HEK293 (cell line): ENCODE measurements at regions not wholly inside any gene's neighbourhood (a gene's known extent, or its start where the extent isn't known, plus 50 kb on each side); places are given as distances from the start of the nearest gene placed in this dataset.

Experiments
- CTCF ChIA-PET: fragments of 350-600 bp; formaldehyde crosslinking; extraction: SDS; loops from one replicate; lab custom pipeline; 2021; ENCODE audit warnings: antibody characterized with exemption; lab: Yijun Ruan, JAX
- POLR2A ChIA-PET: fragments of 300-600 bp; formaldehyde crosslinking; extraction: SDS; loops from one replicate; lab custom pipeline; 2020; ENCODE audit warnings: antibody characterized with exemption, inconsistent platforms; lab: Yijun Ruan, JAX
- H3K27ac ChIP-seq: fragments of 200-500 bp; sonication (Bioruptor generic); 2 replicates; pipeline ENCODE4 v1.5.1; 2014; ENCODE audit warnings: low read depth, low read length, control low read depth, inconsistent platforms; ENCODE audit errors: extremely low read depth
- H3K36me3 ChIP-seq, 2 experiments: fragments of 200-500 bp in 1 of 2; sonication (Bioruptor generic) in 1 of 2; 1 replicate in 1 of 2; 2 replicates in 1 of 2; pipeline ENCODE4 v1.5.1; 2014 to 2017; ENCODE audit warnings: inconsistent platforms in 2 of 2, low read length in 2 of 2; ENCODE audit not compliant: control insufficient read depth in 2 of 2, insufficient read depth in 1 of 2
- H3K4me1 ChIP-seq: fragments of 200-500 bp; sonication (Bioruptor generic); 2 replicates; pipeline ENCODE4 v1.5.1; 2014; ENCODE audit warnings: mild to moderate bottlenecking, low read length, inconsistent platforms; ENCODE audit not compliant: control insufficient read depth, insufficient read depth
- H3K4me3 ChIP-seq: 2 replicates; pipeline ENCODE4 v1.5.1; 2011; ENCODE audit warnings: low read depth, mild to moderate bottlenecking, control low read depth, low read length, moderate library complexity
- H3K9me3 ChIP-seq: fragments of 200-500 bp; sonication (Bioruptor generic); 2 replicates; pipeline ENCODE4 v1.5.1; 2014; ENCODE audit warnings: low read depth, low read length, inconsistent platforms; ENCODE audit not compliant: control insufficient read depth, insufficient read depth
- HOXA7 ChIP-seq: sonication (generic); formaldehyde crosslinking; IDR thresholded peaks from 2 replicates; pipeline ENCODE4 v1.8.1; 2022; ENCODE audit warnings: missing genetic modification reagents, borderline replicate concordance
- KLF7 ChIP-seq: fragments of 450-650 bp; formaldehyde crosslinking; IDR thresholded peaks from 2 replicates; pipeline ENCODE4 v1.5.1; 2016; ENCODE audit warnings: missing biosample characterization, missing genetic modification characterization, borderline replicate concordance
- RBAK ChIP-seq: fragments of 450-650 bp; formaldehyde crosslinking; IDR thresholded peaks from 2 replicates; pipeline ENCODE4 v1.5.1; 2016; ENCODE audit warnings: missing biosample characterization, missing genetic modification characterization
- SALL2 ChIP-seq: fragments of 450-650 bp; formaldehyde crosslinking; IDR thresholded peaks from 2 replicates; pipeline ENCODE4 v1.5.0; 2017; ENCODE audit warnings: missing biosample characterization, mild to moderate bottlenecking, missing genetic modification characterization, borderline replicate concordance
- SP3 ChIP-seq: fragments of 450-650 bp; formaldehyde crosslinking; IDR thresholded peaks from 2 replicates; pipeline ENCODE4 v1.5.1; 2016; ENCODE audit warnings: missing biosample characterization, missing genetic modification characterization
- TCF7L2 ChIP-seq: IDR thresholded peaks from 2 replicates; pipeline ENCODE4 v1.6.1; 2011; ENCODE audit warnings: low read depth, mild to moderate bottlenecking, inconsistent platforms, low read length, moderate library complexity, borderline replicate concordance
- ZBTB1 ChIP-seq: fragments of 450-650 bp; formaldehyde crosslinking; IDR thresholded peaks from 2 replicates; pipeline ENCODE4 v1.5.1; 2016; ENCODE audit warnings: missing biosample characterization, missing genetic modification characterization
- ZBTB7A ChIP-seq: fragments of 450-650 bp; formaldehyde crosslinking; IDR thresholded peaks from 2 replicates; pipeline ENCODE4 v1.5.1; 2016; ENCODE audit warnings: low read depth, missing biosample characterization, missing genetic modification characterization
- ZNF121 ChIP-seq: fragments of 450-650 bp; formaldehyde crosslinking; IDR thresholded peaks from 2 replicates; pipeline ENCODE4 v1.5.1; 2016; ENCODE audit warnings: missing biosample characterization, missing genetic modification characterization
- ZNF133 ChIP-seq: fragments of 450-650 bp; formaldehyde crosslinking; IDR thresholded peaks from 2 replicates; pipeline ENCODE4 v1.5.1; 2016; ENCODE audit warnings: missing biosample characterization, missing genetic modification characterization
- ZNF140 ChIP-seq: fragments of 450-650 bp; formaldehyde crosslinking; IDR thresholded peaks from 2 replicates; pipeline ENCODE4 v1.5.1; 2016; ENCODE audit warnings: missing biosample characterization, missing genetic modification characterization
- ZNF157 ChIP-seq: fragments of 450-650 bp; formaldehyde crosslinking; IDR thresholded peaks from 2 replicates; pipeline ENCODE4 v1.5.1; 2016; ENCODE audit warnings: missing biosample characterization, missing genetic modification characterization
- ZNF211 ChIP-seq: fragments of 450-650 bp; formaldehyde crosslinking; IDR thresholded peaks from 2 replicates; pipeline ENCODE4 v1.5.1; 2016; ENCODE audit warnings: low read depth, missing biosample characterization, missing genetic modification characterization
- ZNF214 ChIP-seq: fragments of 450-650 bp; formaldehyde crosslinking; IDR thresholded peaks from 2 replicates; pipeline ENCODE4 v1.5.1; 2017; ENCODE audit warnings: missing biosample characterization, mild to moderate bottlenecking, missing genetic modification characterization, borderline replicate concordance
- ZNF221 ChIP-seq: fragments of 450-650 bp; formaldehyde crosslinking; IDR thresholded peaks from 2 replicates; pipeline ENCODE4 v1.5.1; 2017; ENCODE audit warnings: missing biosample characterization, missing genetic modification characterization, borderline replicate concordance
- ZNF37A ChIP-seq: fragments of 450-650 bp; IDR thresholded peaks from 2 replicates; pipeline ENCODE4 v1.5.1; 2018; ENCODE audit warnings: missing biosample characterization, missing genetic modification characterization
- ZNF426 ChIP-seq: fragments of 450-650 bp; formaldehyde crosslinking; IDR thresholded peaks from 2 replicates; pipeline ENCODE4 v1.5.1; 2017; ENCODE audit warnings: missing biosample characterization, missing genetic modification characterization, mild to moderate bottlenecking, inconsistent platforms, moderate library complexity
- ZNF473 ChIP-seq: fragments of 450-650 bp; formaldehyde crosslinking; IDR thresholded peaks from 2 replicates; pipeline ENCODE4 v1.5.1; 2017; ENCODE audit warnings: missing biosample characterization, missing genetic modification characterization
- ZNF510 ChIP-seq: fragments of 450-650 bp; formaldehyde crosslinking; IDR thresholded peaks from 2 replicates; pipeline ENCODE4 v1.5.1; 2018; ENCODE audit warnings: mild to moderate bottlenecking, missing genetic modification characterization, missing biosample characterization; ENCODE audit not compliant: insufficient replicate concordance
- ZNF514 ChIP-seq: fragments of 450-650 bp; formaldehyde crosslinking; IDR thresholded peaks from 2 replicates; pipeline ENCODE4 v1.5.1; 2016; ENCODE audit warnings: missing biosample characterization, missing genetic modification characterization
- ZNF544 ChIP-seq: fragments of 450-650 bp; formaldehyde crosslinking; IDR thresholded peaks from 2 replicates; pipeline ENCODE4 v1.5.0; 2017; ENCODE audit warnings: missing biosample characterization, missing genetic modification characterization
- ZNF596 ChIP-seq: fragments of 450-650 bp; IDR thresholded peaks from 2 replicates; pipeline ENCODE4 v1.5.0; 2018; ENCODE audit warnings: missing biosample characterization, mild to moderate bottlenecking, missing genetic modification characterization, moderate library complexity
- ZNF624 ChIP-seq: fragments of 450-650 bp; formaldehyde crosslinking; IDR thresholded peaks from 2 replicates; pipeline ENCODE4 v1.5.1; 2017; ENCODE audit warnings: missing biosample characterization, missing genetic modification characterization
- ZNF747 ChIP-seq: fragments of 450-650 bp; formaldehyde crosslinking; IDR thresholded peaks from 2 replicates; pipeline ENCODE4 v1.5.1; 2016; ENCODE audit warnings: missing biosample characterization, missing genetic modification characterization
- ZNF76 ChIP-seq: fragments of 450-650 bp; formaldehyde crosslinking; IDR thresholded peaks from 2 replicates; pipeline ENCODE4; 2016; ENCODE audit warnings: low read depth, missing biosample characterization, missing genetic modification characterization, borderline replicate concordance
- TF ChIP-seq, protein P1 (sequence below): fragments of 450-650 bp; formaldehyde crosslinking; conservative IDR thresholded peaks from 2 replicates; pipeline ENCODE4 v1.5.1; 2016; ENCODE audit warnings: low read depth, missing biosample characterization, missing genetic modification characterization
- TF ChIP-seq, protein P2 (sequence below): fragments of 450-650 bp; formaldehyde crosslinking; IDR thresholded peaks from 2 replicates; pipeline ENCODE4 v1.5.1; 2016; ENCODE audit warnings: missing biosample characterization, missing genetic modification characterization
- TF ChIP-seq, protein P3 (sequence below): fragments of 450-650 bp; formaldehyde crosslinking; IDR thresholded peaks from 2 replicates; pipeline ENCODE4 v1.5.1; 2016; ENCODE audit warnings: missing biosample characterization, missing genetic modification characterization
- TF ChIP-seq, protein P4 (sequence below): fragments of 450-650 bp; formaldehyde crosslinking; IDR thresholded peaks from 2 replicates; pipeline ENCODE4 v1.5.1; 2016; ENCODE audit warnings: missing biosample characterization, missing genetic modification characterization

DNA sequence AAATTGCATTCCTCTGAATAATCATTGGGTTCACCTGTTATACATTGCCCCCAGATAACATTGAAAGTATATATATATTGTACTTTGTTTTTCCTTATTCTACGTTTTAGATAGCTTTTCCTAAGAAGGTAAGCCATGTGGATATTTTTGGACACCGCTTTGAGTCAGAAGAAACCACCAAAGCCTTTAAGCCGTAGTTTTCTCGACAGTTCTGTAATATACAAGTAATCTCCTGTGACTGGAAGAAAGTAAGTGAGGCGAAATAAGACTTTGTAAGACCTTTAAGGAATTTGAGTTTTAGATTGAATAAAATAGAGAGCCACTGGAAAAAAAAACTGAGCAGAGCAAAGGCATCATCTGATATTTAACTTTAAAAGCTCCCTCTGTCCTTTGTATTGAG is 1092.0 kb downstream of the DIPK2A start:
- ChIA-PET CTCF (no interaction called here), POLR2A (no interaction called here)
- TF ChIP-seq ZNF121 (tag by site-specific recombination): no peak
- TF ChIP-seq ZNF133 (tag by site-specific recombination): no peak
- TF ChIP-seq ZNF214 (tag by site-specific recombination): no peak
- TF ChIP-seq SP3 (tag by site-specific recombination): no peak
- no peak for TF ChIP-seq TCF7L2
- TF ChIP-seq ZNF514 (tag by site-specific recombination): no peak

DNA sequence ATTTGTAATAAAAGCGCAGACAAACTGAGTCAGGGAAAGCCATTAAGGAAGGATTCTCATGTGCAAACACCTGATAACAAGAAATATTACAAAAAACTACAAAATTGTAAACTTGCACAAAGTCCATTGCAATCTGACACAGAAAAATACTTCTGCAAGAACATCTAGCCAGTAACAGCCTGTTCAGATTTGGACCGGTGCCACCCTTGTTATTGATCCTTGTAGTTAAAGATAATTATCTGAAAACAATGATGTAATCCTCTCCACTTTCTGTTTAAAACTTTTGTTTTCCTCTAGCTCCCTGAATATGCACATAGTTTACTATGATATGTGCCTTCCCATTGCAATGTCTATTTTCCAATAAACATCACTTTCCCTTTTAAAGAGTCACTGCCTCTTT is 1090.2 kb downstream of the PLOD2 start:
- CTCF ChIA-PET: no interaction called here

More for the DNA sequence above, 1092.0 kb downstream of the DIPK2A start:
- H3K9me3 ChIP-seq: no peaks in the 10 kb centered on the region
- H3K27ac ChIP-seq: no peak overlapping the region
- H3K36me3 ChIP-seq: no peaks in the 10 kb centered on the region
- no peaks in the 10 kb centered on the region for H3K4me1 ChIP-seq
- H3K4me3 ChIP-seq: no peak overlapping the region

DNA sequence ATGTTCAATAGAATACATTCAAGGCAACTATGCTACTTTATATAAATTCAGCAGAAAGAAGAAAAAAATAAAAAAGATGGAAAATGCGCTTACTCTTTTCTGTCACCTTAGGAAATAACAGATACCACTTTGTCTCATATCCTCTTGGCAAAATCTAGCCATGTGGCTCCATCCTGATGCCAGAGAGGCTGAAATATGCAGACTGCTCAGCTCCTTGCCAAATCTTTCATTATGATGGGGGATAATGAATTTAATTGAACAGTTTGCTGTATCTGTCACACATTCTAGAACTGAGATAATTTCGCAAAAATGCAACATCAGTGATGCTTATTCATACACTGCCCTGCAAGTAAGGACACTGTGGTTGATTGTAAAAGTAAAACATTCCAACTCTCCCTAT is 1081.5 kb downstream of the PLOD2 start:
- no peak overlapping the region for H3K27ac ChIP-seq
- TF ChIP-seq, protein P1, sequence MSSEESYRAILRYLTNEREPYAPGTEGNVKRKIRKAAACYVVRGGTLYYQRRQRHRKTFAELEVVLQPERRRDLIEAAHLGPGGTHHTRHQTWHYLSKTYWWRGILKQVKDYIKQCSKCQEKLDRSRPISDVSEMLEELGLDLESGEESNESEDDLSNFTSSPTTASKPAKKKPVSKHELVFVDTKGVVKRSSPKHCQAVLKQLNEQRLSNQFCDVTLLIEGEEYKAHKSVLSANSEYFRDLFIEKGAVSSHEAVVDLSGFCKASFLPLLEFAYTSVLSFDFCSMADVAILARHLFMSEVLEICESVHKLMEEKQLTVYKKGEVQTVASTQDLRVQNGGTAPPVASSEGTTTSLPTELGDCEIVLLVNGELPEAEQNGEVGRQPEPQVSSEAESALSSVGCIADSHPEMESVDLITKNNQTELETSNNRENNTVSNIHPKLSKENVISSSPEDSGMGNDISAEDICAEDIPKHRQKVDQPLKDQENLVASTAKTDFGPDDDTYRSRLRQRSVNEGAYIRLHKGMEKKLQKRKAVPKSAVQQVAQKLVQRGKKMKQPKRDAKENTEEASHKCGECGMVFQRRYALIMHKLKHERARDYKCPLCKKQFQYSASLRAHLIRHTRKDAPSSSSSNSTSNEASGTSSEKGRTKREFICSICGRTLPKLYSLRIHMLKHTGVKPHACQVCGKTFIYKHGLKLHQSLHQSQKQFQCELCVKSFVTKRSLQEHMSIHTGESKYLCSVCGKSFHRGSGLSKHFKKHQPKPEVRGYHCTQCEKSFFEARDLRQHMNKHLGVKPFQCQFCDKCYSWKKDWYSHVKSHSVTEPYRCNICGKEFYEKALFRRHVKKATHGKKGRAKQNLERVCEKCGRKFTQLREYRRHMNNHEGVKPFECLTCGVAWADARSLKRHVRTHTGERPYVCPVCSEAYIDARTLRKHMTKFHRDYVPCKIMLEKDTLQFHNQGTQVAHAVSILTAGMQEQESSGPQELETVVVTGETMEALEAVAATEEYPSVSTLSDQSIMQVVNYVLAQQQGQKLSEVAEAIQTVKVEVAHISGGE (tag by site-specific recombination): no peak
- TF ChIP-seq ZBTB7A (tag by site-specific recombination): no peak
- no peak for TF ChIP-seq ZNF624 (tag by site-specific recombination)
- TF ChIP-seq RBAK (tag by site-specific recombination): no peak
- TF ChIP-seq, protein P2, sequence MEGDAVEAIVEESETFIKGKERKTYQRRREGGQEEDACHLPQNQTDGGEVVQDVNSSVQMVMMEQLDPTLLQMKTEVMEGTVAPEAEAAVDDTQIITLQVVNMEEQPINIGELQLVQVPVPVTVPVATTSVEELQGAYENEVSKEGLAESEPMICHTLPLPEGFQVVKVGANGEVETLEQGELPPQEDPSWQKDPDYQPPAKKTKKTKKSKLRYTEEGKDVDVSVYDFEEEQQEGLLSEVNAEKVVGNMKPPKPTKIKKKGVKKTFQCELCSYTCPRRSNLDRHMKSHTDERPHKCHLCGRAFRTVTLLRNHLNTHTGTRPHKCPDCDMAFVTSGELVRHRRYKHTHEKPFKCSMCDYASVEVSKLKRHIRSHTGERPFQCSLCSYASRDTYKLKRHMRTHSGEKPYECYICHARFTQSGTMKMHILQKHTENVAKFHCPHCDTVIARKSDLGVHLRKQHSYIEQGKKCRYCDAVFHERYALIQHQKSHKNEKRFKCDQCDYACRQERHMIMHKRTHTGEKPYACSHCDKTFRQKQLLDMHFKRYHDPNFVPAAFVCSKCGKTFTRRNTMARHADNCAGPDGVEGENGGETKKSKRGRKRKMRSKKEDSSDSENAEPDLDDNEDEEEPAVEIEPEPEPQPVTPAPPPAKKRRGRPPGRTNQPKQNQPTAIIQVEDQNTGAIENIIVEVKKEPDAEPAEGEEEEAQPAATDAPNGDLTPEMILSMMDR (tag by site-specific recombination): no peak
- no peak for TF ChIP-seq ZNF211 (tag by site-specific recombination)
- no peak for TF ChIP-seq ZBTB1 (tag by site-specific recombination)
- TF ChIP-seq ZNF473 (tag by site-specific recombination): no peak

More for the DNA sequence above, 1090.2 kb downstream of the PLOD2 start:
- Histone ChIP-seq H3K27ac (no peak overlapping the region), H3K4me3 (no peak overlapping the region), H3K36me3 (no peaks in the 10 kb centered on the region), H3K9me3 (no peaks in the 10 kb centered on the region), H3K4me1 (no peaks in the 10 kb centered on the region)
- no peak for TF ChIP-seq ZNF747 (tag by site-specific recombination)
- TF ChIP-seq HOXA7: no peak
- TF ChIP-seq ZNF76: no peak
- TF ChIP-seq SALL2 (tag by site-specific recombination): no peak
- no peak for TF ChIP-seq ZNF121 (tag by site-specific recombination)
- TF ChIP-seq ZNF596 (tag by site-specific recombination): no peak
- no peak for TF ChIP-seq KLF7 (tag by site-specific recombination)
- TF ChIP-seq ZNF624 (tag by site-specific recombination): no peak
- TF ChIP-seq, protein P3, sequence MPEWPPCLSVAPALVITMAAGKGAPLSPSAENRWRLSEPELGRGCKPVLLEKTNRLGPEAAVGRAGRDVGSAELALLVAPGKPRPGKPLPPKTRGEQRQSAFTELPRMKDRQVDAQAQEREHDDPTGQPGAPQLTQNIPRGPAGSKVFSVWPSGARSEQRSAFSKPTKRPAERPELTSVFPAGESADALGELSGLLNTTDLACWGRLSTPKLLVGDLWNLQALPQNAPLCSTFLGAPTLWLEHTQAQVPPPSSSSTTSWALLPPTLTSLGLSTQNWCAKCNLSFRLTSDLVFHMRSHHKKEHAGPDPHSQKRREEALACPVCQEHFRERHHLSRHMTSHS (tag by site-specific recombination): no peak
- TF ChIP-seq, protein P4, sequence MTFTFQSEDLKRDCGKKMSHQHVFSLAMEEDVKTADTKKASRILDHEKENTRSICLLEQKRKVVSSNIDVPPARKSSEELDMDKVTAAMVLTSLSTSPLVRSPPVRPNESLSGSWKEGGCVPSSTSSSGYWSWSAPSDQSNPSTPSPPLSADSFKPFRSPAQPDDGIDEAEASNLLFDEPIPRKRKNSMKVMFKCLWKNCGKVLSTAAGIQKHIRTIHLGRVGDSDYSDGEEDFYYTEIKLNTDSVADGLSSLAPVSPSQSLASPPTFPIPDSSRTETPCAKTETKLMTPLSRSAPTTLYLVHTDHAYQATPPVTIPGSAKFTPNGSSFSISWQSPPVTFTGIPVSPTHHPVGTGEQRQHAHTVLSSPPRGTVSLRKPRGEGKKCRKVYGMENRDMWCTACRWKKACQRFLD (tag by site-specific recombination): no peak
- no peak for TF ChIP-seq ZNF544 (tag by site-specific recombination)
- TF ChIP-seq ZNF510 (tag by site-specific recombination): no peak
- TF ChIP-seq ZNF37A (tag by site-specific recombination): no peak
- no peak for TF ChIP-seq ZNF157 (tag by site-specific recombination)
- no peak for TF ChIP-seq ZNF140 (tag by site-specific recombination)
- TF ChIP-seq ZNF221 (tag by site-specific recombination): no peak
- TF ChIP-seq ZNF426 (tag by site-specific recombination): no peak
- TF ChIP-seq, protein P2 (tag by site-specific recombination): no peak
- POLR2A ChIA-PET: no interaction called here

More for the DNA sequence above, 1081.5 kb downstream of the PLOD2 start:
- no peaks in the 10 kb centered on the region for H3K36me3 ChIP-seq
- no peak overlapping the region for H3K4me3 ChIP-seq
- H3K4me1 ChIP-seq: no peaks in the 10 kb centered on the region
- ChIA-PET CTCF (no interaction called here), POLR2A (no interaction called here)
- H3K9me3 ChIP-seq: no peaks in the 10 kb centered on the region
